ENCODE measurements at regions not wholly inside any gene's neighbourhood (a gene's known extent, or its start where the extent isn't known, plus 50 kb on each side); places are given as distances from the start of the nearest gene placed in this dataset.

GRCh38 chr13:40181203-40181845 is 485.1 kb downstream of the FOXO1 start:
- TF ChIP-seq MAX (IDR thresholded peaks at IDR 0.05; ENCODE audit: low read depth, low read length) (peak; percentile 75), POLR2A (IDR thresholded peaks at IDR 0.05; ENCODE audit: extremely low read depth, insufficient read length) (no peak), MYC (IDR thresholded peaks at IDR 0.05; ENCODE audit: low read depth, low read length) (0 out of 2 replicates have a peak, but pooled peaks have one; percentile 22)
- TF ChIP-seq, protein P1, sequence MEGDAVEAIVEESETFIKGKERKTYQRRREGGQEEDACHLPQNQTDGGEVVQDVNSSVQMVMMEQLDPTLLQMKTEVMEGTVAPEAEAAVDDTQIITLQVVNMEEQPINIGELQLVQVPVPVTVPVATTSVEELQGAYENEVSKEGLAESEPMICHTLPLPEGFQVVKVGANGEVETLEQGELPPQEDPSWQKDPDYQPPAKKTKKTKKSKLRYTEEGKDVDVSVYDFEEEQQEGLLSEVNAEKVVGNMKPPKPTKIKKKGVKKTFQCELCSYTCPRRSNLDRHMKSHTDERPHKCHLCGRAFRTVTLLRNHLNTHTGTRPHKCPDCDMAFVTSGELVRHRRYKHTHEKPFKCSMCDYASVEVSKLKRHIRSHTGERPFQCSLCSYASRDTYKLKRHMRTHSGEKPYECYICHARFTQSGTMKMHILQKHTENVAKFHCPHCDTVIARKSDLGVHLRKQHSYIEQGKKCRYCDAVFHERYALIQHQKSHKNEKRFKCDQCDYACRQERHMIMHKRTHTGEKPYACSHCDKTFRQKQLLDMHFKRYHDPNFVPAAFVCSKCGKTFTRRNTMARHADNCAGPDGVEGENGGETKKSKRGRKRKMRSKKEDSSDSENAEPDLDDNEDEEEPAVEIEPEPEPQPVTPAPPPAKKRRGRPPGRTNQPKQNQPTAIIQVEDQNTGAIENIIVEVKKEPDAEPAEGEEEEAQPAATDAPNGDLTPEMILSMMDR (IDR thresholded peaks at IDR 0.05; ENCODE audit: low read depth, low read length) = no peak

Measured in NB4 (cell line).